ENCODE measurements at regions not wholly inside any gene's neighbourhood (a gene's known extent, or its start where the extent isn't known, plus 50 kb on each side); places are given as distances from the start of the nearest gene placed in this dataset.

- Histone ChIP-seq H3K27ac (ENCODE audit: low read length) (no peak overlapping the region), H3K36me3 (ENCODE audit: control insufficient read depth in 2 of 2, insufficient read depth in 2 of 2, low read length in 2 of 2) (no peaks in the 10 kb centered on the region), H3K9ac (ENCODE audit: low read length in 2 of 2) (no peak overlapping the region), H3K4me3 (ENCODE audit: low read length in 2 of 2) (no peak overlapping the region), H3K9me3 (ENCODE audit: control insufficient read depth in 2 of 2, low read length in 2 of 2) (no peaks in the 10 kb centered on the region), H3K4me1 (ENCODE audit: control insufficient read depth, insufficient read depth, low read length) (no peaks in the 10 kb centered on the region), H3K27me3 (ENCODE audit: control insufficient read depth in 1 of 2, insufficient read depth in 2 of 2, low read length in 2 of 2) (no peaks in the 10 kb centered on the region)
Observed at GRCh38 chr2:59391896-59392295, 1150.8 kb upstream of the FANCL start.

DNA sequence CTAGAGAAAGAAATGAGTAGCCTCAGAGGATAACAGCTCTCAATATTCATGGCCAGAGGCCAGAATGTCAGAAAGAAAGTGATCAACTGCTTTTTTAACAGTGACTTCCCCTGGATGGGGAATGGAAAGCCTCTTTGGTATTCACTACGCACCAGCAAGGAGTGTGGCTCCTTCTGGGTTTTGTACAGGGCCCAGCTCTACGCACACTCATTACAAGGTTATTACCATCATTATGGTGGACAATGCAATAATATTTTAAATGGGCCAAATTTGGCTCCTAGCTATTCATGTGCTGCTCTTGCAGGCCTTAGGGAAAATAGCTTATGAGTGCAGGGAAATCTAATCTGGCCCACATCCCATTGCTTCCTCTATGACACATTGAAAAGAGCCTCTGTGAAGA, 1149.5 kb upstream of the FANCL start:
- H3K4me3 ChIP-seq (ENCODE audit: low read length in 2 of 2): no peak overlapping the region

GRCh38 chr2:59389240-59389639, 1148.1 kb upstream of the FANCL start:
- H3K9ac ChIP-seq (ENCODE audit: low read length in 2 of 2): no peak overlapping the region
- H3K27me3 ChIP-seq (ENCODE audit: control insufficient read depth in 1 of 2, insufficient read depth in 2 of 2, low read length in 2 of 2): no peaks in the 10 kb centered on the region
- H3K4me1 ChIP-seq (ENCODE audit: control insufficient read depth, insufficient read depth, low read length): no peaks in the 10 kb centered on the region
- H3K4me3 ChIP-seq (ENCODE audit: low read length in 2 of 2): no peak overlapping the region
- H3K9me3 ChIP-seq (ENCODE audit: control insufficient read depth in 2 of 2, low read length in 2 of 2): no peaks in the 10 kb centered on the region
- H3K27ac ChIP-seq (ENCODE audit: low read length): no peak overlapping the region
- H3K36me3 ChIP-seq (ENCODE audit: control insufficient read depth in 2 of 2, insufficient read depth in 2 of 2, low read length in 2 of 2): no peaks in the 10 kb centered on the region

More for the DNA sequence above, 1149.5 kb upstream of the FANCL start:
- no peaks in the 10 kb centered on the region for H3K4me1 ChIP-seq (ENCODE audit: control insufficient read depth, insufficient read depth, low read length)
- no peaks in the 10 kb centered on the region for H3K36me3 ChIP-seq (ENCODE audit: control insufficient read depth in 2 of 2, insufficient read depth in 2 of 2, low read length in 2 of 2)
- H3K9ac ChIP-seq (ENCODE audit: low read length in 2 of 2): no peak overlapping the region
- no peaks in the 10 kb centered on the region for H3K9me3 ChIP-seq (ENCODE audit: control insufficient read depth in 2 of 2, low read length in 2 of 2)
- no peaks in the 10 kb centered on the region for H3K27me3 ChIP-seq (ENCODE audit: control insufficient read depth in 1 of 2, insufficient read depth in 2 of 2, low read length in 2 of 2)
- H3K27ac ChIP-seq (ENCODE audit: low read length): no peak overlapping the region

- no peaks in the 10 kb centered on the region for H3K27me3 ChIP-seq (ENCODE audit: control insufficient read depth in 1 of 2, insufficient read depth in 2 of 2, low read length in 2 of 2)
- H3K27ac ChIP-seq (ENCODE audit: low read length): no peak overlapping the region
Observed at GRCh38 chr2:59385971-59386370, 1144.8 kb upstream of the FANCL start.

GRCh38 chr2:59383473-59383872, 1142.3 kb upstream of the FANCL start:
- Histone ChIP-seq H3K4me3 (ENCODE audit: low read length in 2 of 2) (no peak overlapping the region), H3K36me3 (ENCODE audit: control insufficient read depth in 2 of 2, insufficient read depth in 2 of 2, low read length in 2 of 2) (no peaks in the 10 kb centered on the region)

More at GRCh38 chr2:59385971-59386370, 1144.8 kb upstream of the FANCL start:
- Histone ChIP-seq H3K36me3 (ENCODE audit: control insufficient read depth in 2 of 2, insufficient read depth in 2 of 2, low read length in 2 of 2) (no peaks in the 10 kb centered on the region), H3K9me3 (ENCODE audit: control insufficient read depth in 2 of 2, low read length in 2 of 2) (no peaks in the 10 kb centered on the region), H3K9ac (ENCODE audit: low read length in 2 of 2) (no peak overlapping the region), H3K4me3 (ENCODE audit: low read length in 2 of 2) (no peak overlapping the region), H3K4me1 (ENCODE audit: control insufficient read depth, insufficient read depth, low read length) (no peaks in the 10 kb centered on the region)

DNA sequence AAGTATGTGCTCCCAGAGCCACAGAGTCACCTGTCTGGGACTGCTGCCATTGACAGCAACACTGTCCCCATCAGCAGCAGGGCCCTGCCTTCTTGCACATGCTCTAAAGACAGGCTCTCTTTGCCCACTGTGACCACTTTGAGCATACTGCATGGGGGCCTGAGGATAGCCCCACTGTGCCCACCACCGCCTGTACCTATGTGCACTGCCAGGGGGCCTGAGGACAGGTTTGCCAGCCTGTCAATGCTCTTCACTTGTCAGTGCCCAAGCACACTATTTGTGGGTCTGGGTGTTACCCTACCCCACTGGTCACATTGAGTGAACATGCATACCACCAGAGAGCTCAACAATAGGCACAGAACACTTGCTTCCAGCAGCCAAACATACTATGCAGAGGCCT, 1137.0 kb upstream of the FANCL start:
- H3K4me1 ChIP-seq (ENCODE audit: control insufficient read depth, insufficient read depth, low read length): no peaks in the 10 kb centered on the region
- no peak overlapping the region for H3K27ac ChIP-seq (ENCODE audit: low read length)
- H3K27me3 ChIP-seq (ENCODE audit: control insufficient read depth in 1 of 2, insufficient read depth in 2 of 2, low read length in 2 of 2): no peaks in the 10 kb centered on the region
- H3K9me3 ChIP-seq (ENCODE audit: control insufficient read depth in 2 of 2, low read length in 2 of 2): peaks cover 0 to 5% of the 10 kb centered on the region in 2 donors
- H3K4me3 ChIP-seq (ENCODE audit: low read length in 2 of 2): no peak overlapping the region
- H3K9ac ChIP-seq (ENCODE audit: low read length in 2 of 2): no peak overlapping the region
- no peaks in the 10 kb centered on the region for H3K36me3 ChIP-seq (ENCODE audit: control insufficient read depth in 2 of 2, insufficient read depth in 2 of 2, low read length in 2 of 2)

More at GRCh38 chr2:59383473-59383872, 1142.3 kb upstream of the FANCL start:
- Histone ChIP-seq H3K4me1 (ENCODE audit: control insufficient read depth, insufficient read depth, low read length) (no peaks in the 10 kb centered on the region), H3K27me3 (ENCODE audit: control insufficient read depth in 1 of 2, insufficient read depth in 2 of 2, low read length in 2 of 2) (no peaks in the 10 kb centered on the region), H3K9me3 (ENCODE audit: control insufficient read depth in 2 of 2, low read length in 2 of 2) (peaks cover 0 to 1% of the 10 kb centered on the region in 2 donors), H3K9ac (ENCODE audit: low read length in 2 of 2) (no peak overlapping the region), H3K27ac (ENCODE audit: low read length) (no peak overlapping the region)

DNA sequence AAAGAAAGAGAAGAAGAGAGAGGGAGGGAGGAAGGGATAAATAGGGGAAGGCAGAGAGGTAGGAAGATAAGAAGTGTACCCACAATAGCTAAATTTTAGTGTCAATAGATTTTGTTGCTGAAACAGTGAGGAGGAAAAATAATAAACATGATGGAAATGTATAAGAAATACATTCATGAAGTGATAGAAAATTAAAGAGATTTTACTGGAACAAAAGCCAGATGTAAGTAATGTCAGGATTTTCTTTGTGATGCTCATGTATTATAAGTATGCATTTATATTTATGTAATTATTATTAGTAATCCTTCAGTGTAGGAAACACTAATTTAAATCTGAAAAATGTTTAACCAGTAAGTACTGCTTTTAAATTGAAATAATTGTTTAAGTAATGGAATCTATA, 1125.2 kb upstream of the FANCL start:
- Histone ChIP-seq H3K36me3 (ENCODE audit: control insufficient read depth in 2 of 2, insufficient read depth in 2 of 2, low read length in 2 of 2) (no peaks in the 10 kb centered on the region), H3K9ac (ENCODE audit: low read length in 2 of 2) (no peak overlapping the region), H3K27ac (ENCODE audit: low read length) (no peak overlapping the region), H3K9me3 (ENCODE audit: control insufficient read depth in 2 of 2, low read length in 2 of 2) (no peaks in the 10 kb centered on the region), H3K4me1 (ENCODE audit: control insufficient read depth, insufficient read depth, low read length) (no peaks in the 10 kb centered on the region), H3K27me3 (ENCODE audit: control insufficient read depth in 1 of 2, insufficient read depth in 2 of 2, low read length in 2 of 2) (no peaks in the 10 kb centered on the region), H3K4me3 (ENCODE audit: low read length in 2 of 2) (no peak overlapping the region)

GRCh38 chr2:59354498-59354897, 1113.4 kb upstream of the FANCL start:
- no peaks in the 10 kb centered on the region for H3K4me1 ChIP-seq (ENCODE audit: control insufficient read depth, insufficient read depth, low read length)
- no peaks in the 10 kb centered on the region for H3K9me3 ChIP-seq (ENCODE audit: control insufficient read depth in 2 of 2, low read length in 2 of 2)
- H3K4me3 ChIP-seq (ENCODE audit: low read length in 2 of 2): no peak overlapping the region
- no peaks in the 10 kb centered on the region for H3K27me3 ChIP-seq (ENCODE audit: control insufficient read depth in 1 of 2, insufficient read depth in 2 of 2, low read length in 2 of 2)
- H3K9ac ChIP-seq (ENCODE audit: low read length in 2 of 2): no peak overlapping the region
- no peaks in the 10 kb centered on the region for H3K36me3 ChIP-seq (ENCODE audit: control insufficient read depth in 2 of 2, insufficient read depth in 2 of 2, low read length in 2 of 2)
- no peak overlapping the region for H3K27ac ChIP-seq (ENCODE audit: low read length)

DNA sequence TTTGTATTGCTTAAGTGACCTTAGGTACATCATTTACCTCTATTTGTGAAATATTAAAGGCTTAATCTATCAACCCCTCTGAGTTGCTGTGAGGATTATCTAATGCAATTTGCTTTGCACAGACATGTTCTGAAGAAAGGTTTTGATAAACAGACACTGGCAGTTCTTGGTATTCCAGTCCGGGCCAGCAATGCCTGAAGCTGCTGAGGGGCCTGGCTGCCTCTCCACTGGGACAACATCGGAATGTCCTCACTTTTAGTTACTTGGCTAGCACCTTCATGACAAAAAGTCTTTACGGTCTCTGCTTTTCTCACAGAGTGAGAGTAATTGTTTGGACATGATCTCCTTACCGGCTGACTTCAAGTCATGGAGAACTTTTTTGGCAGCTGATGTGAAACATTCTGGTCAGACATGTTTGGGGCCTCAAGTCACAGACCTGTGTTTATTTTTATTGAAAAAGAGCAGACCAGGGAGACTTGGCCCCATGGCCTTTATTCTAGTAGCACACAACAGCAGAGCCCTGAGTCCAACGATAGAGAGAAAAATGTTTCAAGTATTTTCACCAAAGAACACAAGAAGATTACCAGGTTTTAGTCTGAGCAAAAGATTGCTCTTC, 1112.3 kb upstream of the FANCL start:
- Histone ChIP-seq H3K27me3 (ENCODE audit: control insufficient read depth in 1 of 2, insufficient read depth in 2 of 2, low read length in 2 of 2) (no peaks in the 10 kb centered on the region), H3K9ac (ENCODE audit: low read length in 2 of 2) (no peak overlapping the region), H3K4me1 (ENCODE audit: control insufficient read depth, insufficient read depth, low read length) (no peaks in the 10 kb centered on the region), H3K4me3 (ENCODE audit: low read length in 2 of 2) (no peak overlapping the region), H3K36me3 (ENCODE audit: control insufficient read depth in 2 of 2, insufficient read depth in 2 of 2, low read length in 2 of 2) (no peaks in the 10 kb centered on the region), H3K27ac (ENCODE audit: low read length) (peak overlapping the region; percentile 37), H3K9me3 (ENCODE audit: control insufficient read depth in 2 of 2, low read length in 2 of 2) (no peaks in the 10 kb centered on the region)

DNA sequence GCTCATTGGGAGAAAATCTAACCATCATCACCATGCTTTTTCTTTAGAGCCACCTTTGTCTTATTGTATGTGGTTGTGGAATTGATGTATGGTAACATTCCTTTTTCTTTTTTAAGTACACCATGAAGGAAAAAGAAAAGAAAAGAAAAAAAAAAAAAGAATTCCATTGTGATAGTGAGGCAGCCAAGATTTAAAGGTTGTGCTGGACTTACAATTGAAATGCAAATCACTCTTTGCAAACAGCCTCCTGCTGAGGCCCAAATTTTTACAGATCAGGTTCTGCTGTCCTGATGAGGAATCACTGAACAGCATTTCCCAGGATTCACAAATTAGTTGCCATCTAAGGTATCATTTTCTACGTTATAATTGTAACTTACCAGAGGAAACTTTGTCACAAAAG, 1101.0 kb upstream of the FANCL start:
- no peak overlapping the region for H3K4me3 ChIP-seq (ENCODE audit: low read length in 2 of 2)
- H3K27ac ChIP-seq (ENCODE audit: low read length): no peak overlapping the region
- H3K9ac ChIP-seq (ENCODE audit: low read length in 2 of 2): no peak overlapping the region
- H3K27me3 ChIP-seq (ENCODE audit: control insufficient read depth in 1 of 2, insufficient read depth in 2 of 2, low read length in 2 of 2): no peaks in the 10 kb centered on the region
- H3K36me3 ChIP-seq (ENCODE audit: control insufficient read depth in 2 of 2, insufficient read depth in 2 of 2, low read length in 2 of 2): no peaks in the 10 kb centered on the region
- H3K4me1 ChIP-seq (ENCODE audit: control insufficient read depth, insufficient read depth, low read length): no peaks in the 10 kb centered on the region
- no peaks in the 10 kb centered on the region for H3K9me3 ChIP-seq (ENCODE audit: control insufficient read depth in 2 of 2, low read length in 2 of 2)

- Histone ChIP-seq H3K27ac (ENCODE audit: low read length) (no peak overlapping the region), H3K36me3 (ENCODE audit: control insufficient read depth in 2 of 2, insufficient read depth in 2 of 2, low read length in 2 of 2) (no peaks in the 10 kb centered on the region), H3K27me3 (ENCODE audit: control insufficient read depth in 1 of 2, insufficient read depth in 2 of 2, low read length in 2 of 2) (no peaks in the 10 kb centered on the region)
Observed at GRCh38 chr2:59339837-59340207, 1098.7 kb upstream of the FANCL start.

More at GRCh38 chr2:59339837-59340207, 1098.7 kb upstream of the FANCL start:
- H3K9ac ChIP-seq (ENCODE audit: low read length in 2 of 2): no peak overlapping the region
- H3K4me1 ChIP-seq (ENCODE audit: control insufficient read depth, insufficient read depth, low read length): no peaks in the 10 kb centered on the region
- H3K9me3 ChIP-seq (ENCODE audit: control insufficient read depth in 2 of 2, low read length in 2 of 2): peaks cover 0 to 2% of the 10 kb centered on the region in 2 donors
- H3K4me3 ChIP-seq (ENCODE audit: low read length in 2 of 2): no peak overlapping the region
